HG03469 (cell line): ENCODE measurements at regions not wholly inside any gene's neighbourhood (a gene's known extent, or its start where the extent isn't known, plus 50 kb on each side); places are given as distances from the start of the nearest gene placed in this dataset.
"Not testable (repeated sequence)": the region's sequence is repeated elsewhere in the genome, so short reads cannot be mapped to it uniquely, and the experiment has no call there.

Experiments used
- ATAC-seq: cut with Tn5 transposase; IDR thresholded peaks from one replicate; pipeline ENCODE4 v1.9.1; 2021; ENCODE audit warnings: mild to moderate bottlenecking, moderate library complexity, moderate number of reproducible peaks; ENCODE audit not compliant: unreplicated experiment

- ATAC-seq = no peak
Measured at GRCh38 chr5:158451993-158452672, 593.2 kb upstream of the CLINT1 start.

GRCh38 chr5:158451203-158451992, 592.5 kb upstream of the CLINT1 start:
- ATAC-seq = no peak

GRCh38 chr5:158450751-158451171, 591.8 kb upstream of the CLINT1 start:
- no peak for ATAC-seq

- not testable (repeated sequence) for ATAC-seq
Measured at GRCh38 chr5:158446761-158447160, 587.8 kb upstream of the CLINT1 start.

- ATAC-seq = not testable (repeated sequence)
Measured at GRCh38 chr5:158439204-158439603, 580.3 kb upstream of the CLINT1 start.

GRCh38 chr5:158436271-158437065, 577.5 kb upstream of the CLINT1 start:
- ATAC-seq = no peak

GRCh38 chr5:158435161-158435616, 576.2 kb upstream of the CLINT1 start:
- peak; percentile 71 for ATAC-seq

- ATAC-seq = peak; percentile 8
Measured at GRCh38 chr5:158434749-158435148, 575.8 kb upstream of the CLINT1 start.

- no peak for ATAC-seq
Measured at GRCh38 chr5:158433634-158434033, 574.7 kb upstream of the CLINT1 start.

- ATAC-seq = no peak
Measured at GRCh38 chr5:158431369-158432029, 572.6 kb upstream of the CLINT1 start.

GRCh38 chr5:158430798-158431167, 571.8 kb upstream of the CLINT1 start:
- no peak for ATAC-seq

- no peak for ATAC-seq
Measured at GRCh38 chr5:158430166-158430797, 571.3 kb upstream of the CLINT1 start.

- ATAC-seq = no peak
Measured at GRCh38 chr5:158429564-158429963, 570.6 kb upstream of the CLINT1 start.

- ATAC-seq = no peak
Measured at GRCh38 chr5:158423623-158424200, 564.8 kb upstream of the CLINT1 start.

GRCh38 chr5:158422653-158423515, 563.9 kb upstream of the CLINT1 start:
- no peak for ATAC-seq

- ATAC-seq = no peak
Measured at GRCh38 chr5:158421319-158421718, 562.4 kb upstream of the CLINT1 start.

- ATAC-seq = no peak
Measured at GRCh38 chr5:158419186-158419585, 560.2 kb upstream of the CLINT1 start.

- ATAC-seq = no peak
Measured at GRCh38 chr5:158414780-158415179, 555.8 kb upstream of the CLINT1 start.

GRCh38 chr5:158414333-158414762, 555.4 kb upstream of the CLINT1 start:
- ATAC-seq = no peak
